Omental fat pad (tissue), 3 donors: ENCODE measurements at regions not wholly inside any gene's neighbourhood (a gene's known extent, or its start where the extent isn't known, plus 50 kb on each side); places are given as distances from the start of the nearest gene placed in this dataset.
"Not testable (repeated sequence)": the region's sequence is repeated elsewhere in the genome, so short reads cannot be mapped to it uniquely, and the experiment has no call there.

ENCODE experiments used
- ATAC-seq: fragments of 150-250 bp; one replicate; pipeline ENCODE4 v1.9.1; 2016; ENCODE audit warnings: mild to moderate bottlenecking, moderate library complexity; ENCODE audit not compliant: low FRiP score
- DNase-seq: peaks from one replicate; pipeline ENCODE4 v3.0.0-alpha.2; 2019; ENCODE audit warnings: low spot score
- TF ChIP-seq, protein P1 (sequence below), 3 donors: fragments of 450-650 bp; IDR thresholded peaks; one replicate each; pipeline ENCODE4 v1.5.1; 2016 to 2017; ENCODE audit warnings: antibody characterized with exemption in 3 of 3, mild to moderate bottlenecking in 3 of 3, moderate library complexity in 2 of 3

DNA sequence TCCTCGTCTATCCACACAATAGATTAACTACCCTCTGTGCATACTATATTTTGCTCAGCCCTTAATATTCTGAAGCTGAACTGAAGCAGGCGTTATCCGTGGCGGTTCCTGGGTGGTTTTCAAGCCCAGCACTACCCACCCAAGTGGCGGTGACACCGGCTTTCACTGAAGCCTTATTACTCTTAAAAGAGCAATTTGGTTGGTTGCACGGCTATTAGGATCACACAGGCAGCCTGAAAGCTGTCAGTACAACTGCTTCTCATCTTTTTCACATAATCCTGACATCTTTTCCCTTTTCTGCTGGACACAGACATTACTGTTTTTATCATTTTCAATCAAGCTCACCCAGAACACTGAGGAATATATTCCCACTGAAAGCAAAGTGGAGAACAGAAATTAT is 525.3 kb upstream of the ZNF717 start:
- TF ChIP-seq, protein P1, sequence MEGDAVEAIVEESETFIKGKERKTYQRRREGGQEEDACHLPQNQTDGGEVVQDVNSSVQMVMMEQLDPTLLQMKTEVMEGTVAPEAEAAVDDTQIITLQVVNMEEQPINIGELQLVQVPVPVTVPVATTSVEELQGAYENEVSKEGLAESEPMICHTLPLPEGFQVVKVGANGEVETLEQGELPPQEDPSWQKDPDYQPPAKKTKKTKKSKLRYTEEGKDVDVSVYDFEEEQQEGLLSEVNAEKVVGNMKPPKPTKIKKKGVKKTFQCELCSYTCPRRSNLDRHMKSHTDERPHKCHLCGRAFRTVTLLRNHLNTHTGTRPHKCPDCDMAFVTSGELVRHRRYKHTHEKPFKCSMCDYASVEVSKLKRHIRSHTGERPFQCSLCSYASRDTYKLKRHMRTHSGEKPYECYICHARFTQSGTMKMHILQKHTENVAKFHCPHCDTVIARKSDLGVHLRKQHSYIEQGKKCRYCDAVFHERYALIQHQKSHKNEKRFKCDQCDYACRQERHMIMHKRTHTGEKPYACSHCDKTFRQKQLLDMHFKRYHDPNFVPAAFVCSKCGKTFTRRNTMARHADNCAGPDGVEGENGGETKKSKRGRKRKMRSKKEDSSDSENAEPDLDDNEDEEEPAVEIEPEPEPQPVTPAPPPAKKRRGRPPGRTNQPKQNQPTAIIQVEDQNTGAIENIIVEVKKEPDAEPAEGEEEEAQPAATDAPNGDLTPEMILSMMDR (IDR thresholded peaks at IDR 0.05), result no peak
- DNase-seq, result no peak
- ATAC-seq, result no peak

DNA sequence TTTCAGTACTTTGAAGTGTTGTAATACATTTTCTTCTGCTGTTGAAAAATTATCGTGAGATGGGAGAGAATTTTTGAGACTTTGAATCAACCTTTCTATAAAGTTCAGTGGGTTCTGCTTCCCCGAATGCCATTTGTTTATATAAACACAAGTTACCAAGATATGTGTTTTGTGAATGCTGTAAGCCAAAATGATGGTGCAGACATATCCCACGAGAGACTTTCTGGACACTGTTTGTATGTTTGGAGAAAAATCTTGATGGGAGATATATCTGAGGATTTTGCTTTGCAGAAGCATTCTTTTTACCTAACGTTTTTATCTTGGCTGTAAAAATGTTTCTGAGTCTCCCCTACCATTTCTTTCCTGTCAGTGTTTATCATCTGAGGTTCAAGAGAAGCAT is 526.6 kb upstream of the ZNF717 start:
- TF ChIP-seq, protein P1 (IDR thresholded peaks at IDR 0.05), result no peak

DNA sequence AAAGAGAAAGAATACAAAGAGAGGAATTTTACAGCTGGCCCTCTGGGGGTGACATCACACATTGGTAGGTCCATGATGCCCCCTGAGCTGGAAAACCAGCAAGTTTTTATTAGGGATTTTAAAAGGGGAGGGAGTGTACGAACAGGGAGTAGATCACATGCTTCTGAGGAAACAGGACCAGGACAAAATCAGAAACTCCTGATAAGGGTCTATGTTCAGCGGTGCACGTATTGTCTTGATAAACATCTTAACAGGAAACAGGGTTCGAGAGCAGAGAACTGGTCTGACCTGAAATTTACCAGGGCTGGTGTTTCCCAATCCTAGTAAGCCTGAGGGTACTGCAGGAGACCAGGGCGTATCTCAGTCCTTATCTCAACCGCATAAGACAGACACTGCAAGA is 530.6 kb upstream of the ZNF717 start:
- not testable (repeated sequence) for DNase-seq

More for the DNA sequence above, 526.6 kb upstream of the ZNF717 start:
- no peak for DNase-seq
- no peak for ATAC-seq

DNA sequence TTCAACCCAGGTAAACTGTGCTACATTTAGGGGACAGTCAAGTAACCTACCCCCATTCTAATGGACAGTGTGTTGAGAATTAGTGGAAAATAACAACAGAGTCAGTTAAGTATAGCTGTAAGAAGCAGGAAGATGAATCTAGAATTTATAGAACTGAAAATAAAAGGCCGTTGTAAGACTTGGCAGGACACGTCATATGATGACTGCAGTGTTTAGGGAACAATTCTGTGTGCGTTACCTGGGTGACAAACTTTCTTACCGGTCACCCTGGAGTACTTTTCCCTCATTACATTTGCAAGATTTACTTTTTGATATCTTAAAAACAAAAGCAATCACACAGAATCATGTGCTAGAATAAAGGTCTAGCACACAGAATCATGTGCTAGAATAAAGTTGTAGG is 536.3 kb upstream of the ZNF717 start:
- TF ChIP-seq, protein P1 (IDR thresholded peaks at IDR 0.05), result no peak
- DNase-seq (no peak), ATAC-seq (no peak)

More for the DNA sequence above, 530.6 kb upstream of the ZNF717 start:
- not testable (repeated sequence) for ATAC-seq

DNA sequence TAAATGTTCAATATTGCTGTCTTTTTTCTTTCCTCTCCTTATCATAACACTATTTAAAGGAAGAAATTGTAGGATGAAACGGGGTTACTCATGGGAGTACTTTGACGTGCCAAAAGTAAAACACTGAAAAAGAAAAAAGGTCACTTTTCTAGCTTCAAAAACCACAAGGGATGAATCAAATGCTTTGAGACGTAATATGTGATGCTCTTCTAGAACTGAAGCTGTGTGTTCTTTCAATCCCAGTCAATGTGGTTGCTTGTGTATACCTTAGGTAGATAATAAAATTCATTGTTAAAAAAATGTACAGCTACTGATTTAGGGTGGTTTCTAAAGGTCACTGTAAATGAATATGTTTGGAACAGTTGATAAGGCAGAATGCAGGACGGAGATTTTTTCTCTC is 538.8 kb upstream of the ZNF717 start:
- no peak for DNase-seq
- ATAC-seq, result no peak
- TF ChIP-seq, protein P1 (IDR thresholded peaks at IDR 0.05), result no peak

DNA sequence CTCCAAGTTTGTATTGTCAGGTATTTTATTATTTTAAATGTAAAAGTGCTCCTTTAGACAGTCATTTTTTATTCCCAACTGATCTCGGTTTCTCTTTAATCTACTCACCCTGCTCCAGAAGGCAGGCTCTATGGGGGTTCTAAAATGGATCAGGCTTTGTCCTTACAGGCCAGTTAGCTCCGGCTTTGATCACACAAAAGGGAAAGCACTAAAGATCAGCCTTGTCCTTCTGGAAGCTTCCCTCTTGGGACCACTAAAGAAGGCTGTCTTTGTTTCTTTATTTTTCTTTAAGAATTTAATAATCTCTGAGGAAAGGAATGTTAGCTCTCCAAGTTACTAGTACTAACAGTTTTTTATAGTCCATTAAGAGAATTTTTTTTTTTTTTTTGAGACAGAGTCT is 560.5 kb upstream of the ZNF717 start:
- ATAC-seq (no peak), DNase-seq (no peak)
- TF ChIP-seq, protein P1 (IDR thresholded peaks at IDR 0.05), result no peak

DNA sequence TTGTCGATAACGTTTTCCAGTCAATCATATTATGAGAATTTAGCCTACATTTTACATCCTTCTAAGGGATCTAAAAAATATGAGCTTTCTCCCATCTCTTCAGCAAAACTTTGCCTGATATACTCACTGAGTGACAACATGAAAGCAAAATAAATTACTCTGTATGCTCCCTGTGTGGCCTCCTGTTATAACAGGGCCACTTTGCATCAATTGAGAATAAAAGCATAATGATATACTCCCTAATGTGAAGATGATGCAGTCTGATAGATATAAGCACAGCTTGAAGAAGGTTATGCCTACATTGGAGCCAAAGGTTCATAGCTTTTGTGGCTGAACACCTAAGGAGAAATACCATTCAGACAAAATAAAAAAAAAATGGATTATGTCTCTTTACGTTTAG is 561.3 kb upstream of the ZNF717 start:
- TF ChIP-seq, protein P1 (IDR thresholded peaks at IDR 0.05), result no peak
- ATAC-seq (no peak), DNase-seq (no peak)
